Adipocyte (in vitro differentiated cells): ENCODE measurements at regions not wholly inside any gene's neighbourhood (a gene's known extent, or its start where the extent isn't known, plus 50 kb on each side); places are given as distances from the start of the nearest gene placed in this dataset.
"Not testable (repeated sequence)": the region's sequence is repeated elsewhere in the genome, so short reads cannot be mapped to it uniquely, and the experiment has no call there.

ENCODE experiments used
- DNase-seq: peaks from one replicate; pipeline ENCODE4 v3.0.0-alpha.2; 2015; ENCODE audit warnings: low read depth
- H3K27me3 ChIP-seq: replicated peaks from 2 replicates; pipeline ENCODE4 v1.7.0; 2013; ENCODE audit warnings: mild to moderate bottlenecking, low read length, moderate library complexity; ENCODE audit not compliant: control insufficient read depth, insufficient read depth
- H3K36me3 ChIP-seq: 2 replicates; pipeline ENCODE4 v1.7.0; 2013; ENCODE audit warnings: low read length, mild to moderate bottlenecking, moderate library complexity; ENCODE audit not compliant: control insufficient read depth, insufficient read depth, severe bottlenecking
- H3K4me1 ChIP-seq: 2 replicates; pipeline ENCODE4 v1.7.0; 2013; ENCODE audit warnings: mild to moderate bottlenecking, low read length, moderate library complexity; ENCODE audit not compliant: control insufficient read depth, insufficient read depth
- H3K4me3 ChIP-seq: 2 replicates; pipeline ENCODE4 v1.7.0; 2013; ENCODE audit warnings: mild to moderate bottlenecking, low read length, moderate library complexity
- H3K9ac ChIP-seq: 2 replicates; pipeline ENCODE4 v1.7.0; 2013; ENCODE audit warnings: mild to moderate bottlenecking, low read length, moderate library complexity
- H3K9me3 ChIP-seq: 2 replicates; pipeline ENCODE4 v1.7.0; 2013; ENCODE audit warnings: mild to moderate bottlenecking, low read length, moderate library complexity; ENCODE audit not compliant: control insufficient read depth

DNA sequence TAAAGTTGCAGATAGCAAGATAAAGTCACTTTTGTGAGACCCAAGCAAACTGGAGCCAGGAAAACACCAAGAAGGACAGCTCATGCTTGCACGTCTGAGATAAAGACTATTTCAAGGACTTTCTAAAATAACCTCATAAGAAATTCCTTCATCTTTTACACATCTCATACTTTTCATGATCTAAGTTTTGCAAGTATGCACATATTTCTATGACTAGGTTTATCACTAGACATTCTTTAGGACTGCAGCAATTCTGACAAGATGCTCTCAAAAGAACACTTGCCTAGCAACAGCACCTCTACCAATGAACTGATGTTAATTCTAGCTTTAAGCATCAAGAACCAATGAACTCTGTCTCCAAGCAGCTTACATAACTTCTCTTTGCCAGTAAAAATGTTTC lies 457.6 kb downstream of the SEMA3D start:
- peak; percentile 51 for DNase-seq

DNA sequence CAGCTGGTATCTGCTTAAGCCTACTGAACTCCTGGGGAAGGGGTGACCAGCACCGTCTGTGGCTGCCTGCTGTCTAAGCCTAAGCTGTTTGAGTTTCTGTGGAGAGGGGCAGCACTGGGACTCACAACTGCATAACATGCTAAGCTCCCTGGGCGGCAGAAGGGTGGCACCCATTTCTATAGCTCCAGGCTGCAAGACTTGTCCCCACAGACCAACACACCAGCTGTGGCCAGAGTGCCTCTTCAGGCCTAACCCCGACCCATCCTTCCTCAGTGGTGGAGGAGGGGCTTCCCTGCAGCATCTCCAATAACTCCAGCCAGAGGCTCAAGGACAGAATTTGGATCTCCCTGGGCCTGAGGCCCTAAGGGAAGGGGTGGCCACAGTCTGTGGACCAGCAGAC lies 464.1 kb downstream of the SEMA3D start:
- Histone ChIP-seq H3K4me1 (no peaks in the 10 kb centered on the region), H3K4me3 (no peak overlapping the region), H3K9ac (no peak overlapping the region), H3K36me3 (no peaks in the 10 kb centered on the region), H3K27me3 (no peaks in the 10 kb centered on the region), H3K9me3 (no peaks in the 10 kb centered on the region)
- DNase-seq, result no peak

More for the DNA sequence above, 457.6 kb downstream of the SEMA3D start:
- Histone ChIP-seq H3K36me3 (no peaks in the 10 kb centered on the region), H3K4me1 (no peaks in the 10 kb centered on the region), H3K27me3 (no peaks in the 10 kb centered on the region), H3K9me3 (no peaks in the 10 kb centered on the region), H3K4me3 (no peak overlapping the region), H3K9ac (no peak overlapping the region)

DNA sequence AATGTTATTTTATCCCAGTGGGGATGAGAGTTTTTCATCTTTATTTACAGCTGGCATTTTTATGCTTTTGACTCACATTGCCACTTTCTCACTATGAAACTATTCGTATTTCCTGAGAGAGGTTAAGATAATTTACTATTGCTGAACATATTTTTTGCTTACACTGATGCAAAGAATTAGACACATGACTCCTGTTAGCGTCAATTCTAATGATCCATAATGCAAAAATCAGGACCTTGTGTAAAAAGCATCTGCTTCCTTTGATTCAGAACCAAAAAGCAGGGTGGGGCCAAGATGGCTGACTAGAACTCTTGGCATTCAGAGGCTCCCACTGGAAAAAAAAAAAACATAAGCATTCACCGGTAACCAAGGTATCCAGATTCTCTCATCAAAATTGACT lies 464.8 kb downstream of the SEMA3D start:
- Histone ChIP-seq H3K36me3 (no peaks in the 10 kb centered on the region), H3K4me3 (no peak overlapping the region), H3K27me3 (no peaks in the 10 kb centered on the region), H3K9me3 (no peaks in the 10 kb centered on the region), H3K4me1 (no peaks in the 10 kb centered on the region), H3K9ac (no peak overlapping the region)
- no peak for DNase-seq

DNA sequence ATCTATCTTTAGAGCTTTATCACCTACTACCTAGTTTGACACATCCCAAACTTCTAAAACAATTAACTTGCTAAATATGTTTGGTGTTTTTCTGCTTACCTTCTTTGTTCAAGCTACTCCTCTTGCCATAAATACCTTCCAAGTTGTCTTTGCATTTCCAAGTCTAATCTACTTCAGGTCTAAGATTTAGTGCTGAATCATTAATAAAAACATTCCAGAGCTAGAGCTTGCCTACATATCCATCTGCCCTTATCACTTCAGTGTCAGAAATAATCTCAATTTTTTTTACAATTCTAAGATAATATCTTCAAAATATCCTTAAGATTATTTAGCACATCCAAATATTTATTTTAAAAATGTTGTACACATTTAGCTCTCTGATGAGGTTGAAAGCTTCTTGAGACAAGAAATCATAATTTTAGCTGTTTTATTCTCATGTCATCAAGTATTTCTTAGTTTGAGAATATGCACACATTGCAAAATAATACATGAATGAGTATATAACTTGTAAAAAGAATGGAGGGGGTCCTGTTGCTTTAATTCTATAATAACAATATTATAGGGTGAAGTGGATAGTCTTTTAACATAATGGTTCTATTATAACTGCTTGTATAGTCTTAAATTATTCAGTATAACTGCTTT lies 466.3 kb downstream of the SEMA3D start:
- no peak for DNase-seq
- Histone ChIP-seq H3K9me3 (no peaks in the 10 kb centered on the region), H3K36me3 (no peaks in the 10 kb centered on the region), H3K4me1 (no peaks in the 10 kb centered on the region), H3K4me3 (no peak overlapping the region), H3K9ac (no peak overlapping the region), H3K27me3 (no peaks in the 10 kb centered on the region)

DNA sequence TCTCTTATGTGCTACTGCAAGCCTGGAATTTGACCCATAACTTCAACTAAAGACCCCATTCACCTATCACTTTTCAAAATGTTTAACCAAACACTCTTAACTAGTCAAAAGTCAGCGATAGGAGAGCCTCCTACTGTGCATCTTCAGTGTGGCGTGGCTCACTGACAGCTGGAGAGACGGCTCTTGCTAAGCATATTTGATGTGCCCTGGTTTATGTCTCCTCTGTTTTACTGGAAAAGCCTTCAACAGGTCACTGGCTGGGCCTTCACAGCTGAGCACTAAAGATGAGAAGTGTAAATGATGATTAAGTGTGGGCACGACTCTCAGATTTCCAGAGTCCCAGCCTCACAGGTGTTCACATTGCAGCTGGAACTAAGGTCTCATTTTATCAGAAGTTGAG lies 472.1 kb downstream of the SEMA3D start:
- H3K9ac ChIP-seq, result no peak overlapping the region
- no peaks in the 10 kb centered on the region for H3K27me3 ChIP-seq
- H3K4me1 ChIP-seq, result peaks cover 5% of the 10 kb centered on the region
- H3K36me3 ChIP-seq, result no peaks in the 10 kb centered on the region
- DNase-seq, result no peak
- no peak overlapping the region for H3K4me3 ChIP-seq
- H3K9me3 ChIP-seq, result no peaks in the 10 kb centered on the region

DNA sequence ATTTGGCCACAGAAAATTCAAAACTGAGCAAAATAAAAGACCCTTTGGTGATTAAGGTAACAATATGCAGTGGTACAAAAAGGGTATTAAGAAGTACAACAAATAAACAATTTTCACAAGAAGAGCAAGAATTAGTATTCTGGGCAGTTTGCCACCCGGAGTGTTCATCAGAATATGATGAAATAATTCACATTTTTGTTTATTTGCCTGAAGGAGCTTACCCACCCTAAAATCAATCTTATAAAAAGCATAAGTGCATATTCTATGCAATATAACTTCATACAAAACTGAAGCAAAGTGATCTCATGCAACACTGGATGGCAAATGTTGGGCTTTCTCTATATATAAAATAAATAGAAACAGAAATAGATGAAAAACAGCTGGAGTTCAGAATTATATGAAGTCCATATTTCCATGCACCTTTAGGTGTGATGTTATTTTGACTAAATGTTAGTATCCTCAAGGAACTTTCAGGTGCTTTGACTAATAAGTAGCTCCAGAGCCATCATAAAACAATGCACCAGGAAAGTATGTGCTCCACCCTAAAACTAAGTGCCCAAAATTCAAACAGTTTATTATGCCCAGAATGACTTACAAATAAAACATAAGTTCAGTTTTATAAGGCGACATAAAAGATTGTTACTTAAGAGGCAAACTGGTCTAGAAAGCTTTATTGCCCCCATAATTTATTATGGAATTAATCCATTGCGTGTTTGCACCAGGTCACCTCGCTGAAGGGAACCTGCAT lies 474.3 kb downstream of the SEMA3D start:
- Histone ChIP-seq H3K9me3 (no peaks in the 10 kb centered on the region), H3K4me3 (no peak overlapping the region), H3K9ac (no peak overlapping the region), H3K4me1 (peaks cover 5% of the 10 kb centered on the region), H3K27me3 (no peaks in the 10 kb centered on the region), H3K36me3 (no peaks in the 10 kb centered on the region)
- DNase-seq, result peak; percentile 71

DNA sequence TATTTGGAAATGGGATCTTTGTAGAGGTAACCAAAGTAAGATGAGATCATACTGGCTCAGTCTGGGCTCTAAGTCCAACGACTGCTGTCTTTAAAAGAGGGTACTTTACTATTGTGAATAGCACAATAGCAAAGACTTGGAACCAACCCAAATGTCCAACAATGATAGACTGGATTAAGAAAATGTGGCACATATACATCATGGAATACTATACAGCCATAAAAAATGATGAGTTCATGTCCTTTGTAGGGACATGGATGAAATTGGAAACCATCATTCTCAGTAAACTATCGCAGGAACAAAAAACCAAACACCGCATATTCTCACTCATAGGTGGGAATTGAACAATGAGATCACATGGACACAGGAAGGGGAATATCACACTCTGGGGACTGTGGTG lies 476.3 kb downstream of the SEMA3D start:
- H3K9ac ChIP-seq, H3K4me3 ChIP-seq, H3K36me3 ChIP-seq, H3K4me1 ChIP-seq, H3K9me3 ChIP-seq, DNase-seq, H3K27me3 ChIP-seq: not testable (repeated sequence)

DNA sequence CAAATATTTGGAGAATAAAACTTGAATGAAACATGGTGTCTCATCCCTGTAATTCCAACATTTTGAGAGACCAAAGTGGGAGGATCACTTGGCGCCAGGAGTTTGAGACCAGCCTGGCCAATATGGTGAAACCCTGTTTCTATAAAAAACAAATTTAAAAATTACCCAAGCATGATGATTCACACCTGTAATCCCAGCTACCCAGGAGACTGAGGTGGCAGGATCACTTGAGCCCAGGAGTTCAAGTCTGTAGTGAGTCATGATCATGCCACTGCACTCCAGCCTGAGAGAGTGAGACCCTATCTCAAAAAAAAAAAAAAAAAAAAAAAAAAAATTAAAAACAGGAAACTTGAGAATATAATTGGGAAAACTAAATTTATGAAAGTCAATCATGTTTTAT lies 481.1 kb downstream of the SEMA3D start:
- Histone ChIP-seq H3K27me3 (no peaks in the 10 kb centered on the region), H3K36me3 (no peaks in the 10 kb centered on the region), H3K9me3 (no peaks in the 10 kb centered on the region), H3K4me1 (no peaks in the 10 kb centered on the region), H3K4me3 (no peak overlapping the region), H3K9ac (no peak overlapping the region)
- DNase-seq, result no peak

DNA sequence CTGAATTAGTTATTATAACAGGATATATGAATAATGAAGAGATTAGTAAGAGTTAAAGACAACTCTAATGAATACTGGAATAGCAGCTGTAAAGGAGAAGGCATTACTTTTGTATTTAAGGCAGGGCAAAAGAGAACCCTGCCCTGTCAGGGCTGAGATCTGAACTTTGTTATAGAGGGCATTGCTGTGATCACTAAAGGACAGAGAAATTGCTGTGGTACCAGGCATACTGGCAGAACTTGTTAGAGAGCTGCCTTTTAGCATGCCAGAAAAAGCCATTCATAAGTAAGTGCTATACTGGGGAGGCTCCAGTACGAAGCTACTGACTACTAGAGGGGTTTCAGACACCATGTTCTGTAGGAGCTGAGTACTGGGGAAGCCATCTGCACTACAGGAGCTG lies 481.8 kb downstream of the SEMA3D start:
- Histone ChIP-seq H3K27me3 (no peaks in the 10 kb centered on the region), H3K9me3 (no peaks in the 10 kb centered on the region), H3K9ac (no peak overlapping the region), H3K36me3 (no peaks in the 10 kb centered on the region), H3K4me3 (no peak overlapping the region), H3K4me1 (no peaks in the 10 kb centered on the region)
- DNase-seq, result no peak

DNA sequence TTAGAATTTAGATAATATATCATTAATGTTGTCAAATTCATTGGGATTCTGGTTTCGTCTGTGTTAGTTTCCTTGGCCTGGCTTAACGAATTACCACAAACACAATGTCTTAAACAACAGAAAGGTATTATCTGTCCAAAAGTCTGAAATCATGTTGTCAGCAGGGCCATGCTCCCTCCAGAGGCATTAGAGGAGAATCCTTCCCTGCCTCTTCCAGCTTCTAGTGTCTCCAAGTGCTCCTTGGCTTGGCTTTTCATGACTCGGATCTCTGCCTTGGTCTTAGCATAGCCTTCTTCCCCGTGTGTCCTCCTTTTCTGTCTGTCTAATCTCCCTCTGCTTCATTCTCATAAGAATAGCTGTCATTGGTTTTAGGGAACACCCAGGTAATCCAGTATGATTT lies 482.5 kb downstream of the SEMA3D start:
- Histone ChIP-seq H3K4me3 (no peak overlapping the region), H3K9ac (no peak overlapping the region), H3K4me1 (no peaks in the 10 kb centered on the region), H3K9me3 (no peaks in the 10 kb centered on the region), H3K27me3 (no peaks in the 10 kb centered on the region), H3K36me3 (no peaks in the 10 kb centered on the region)
- DNase-seq, result no peak

DNA sequence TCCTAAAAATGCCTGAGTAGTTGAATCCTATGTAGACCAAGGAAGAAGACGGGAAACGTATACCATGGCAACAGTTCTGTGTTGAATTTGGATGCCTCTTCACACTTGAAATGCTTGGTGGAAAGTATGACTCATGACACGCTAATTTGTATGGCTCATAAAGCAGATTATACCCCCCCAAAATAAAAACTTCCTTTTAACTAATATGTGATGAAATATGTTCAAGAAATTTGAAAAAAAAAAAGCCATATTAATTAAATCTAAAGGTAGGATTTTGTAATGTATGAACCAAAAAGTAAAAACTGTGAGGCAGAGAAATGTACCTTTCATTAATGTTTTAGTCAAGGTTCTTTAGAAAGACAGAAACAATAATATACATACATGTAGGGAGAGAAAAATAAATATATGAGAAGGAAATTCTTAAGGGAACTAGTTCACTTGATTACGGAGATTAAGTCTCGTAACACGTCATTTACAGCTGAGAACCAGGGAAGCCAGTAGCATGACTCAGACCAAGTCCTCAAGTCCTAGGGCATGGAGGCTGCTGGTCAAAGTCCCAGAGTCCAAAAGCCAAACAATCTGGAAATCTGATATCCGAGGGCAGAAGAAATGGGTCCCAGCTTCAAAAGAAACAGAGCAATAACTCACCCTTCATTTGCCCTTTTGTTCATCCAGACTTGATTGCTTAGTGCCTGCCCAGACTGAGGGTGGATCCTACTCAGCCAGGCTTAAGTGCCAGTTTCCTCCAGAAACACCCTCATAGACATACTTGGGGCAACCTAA lies 485.1 kb downstream of the SEMA3D start:
- H3K36me3 ChIP-seq, result no peaks in the 10 kb centered on the region
- peak; percentile 86 for DNase-seq

More for the DNA sequence above, 485.1 kb downstream of the SEMA3D start:
- no peaks in the 10 kb centered on the region for H3K27me3 ChIP-seq
- H3K4me1 ChIP-seq, result peaks cover 10% of the 10 kb centered on the region
- no peak overlapping the region for H3K4me3 ChIP-seq
- no peaks in the 10 kb centered on the region for H3K9me3 ChIP-seq
- no peak overlapping the region for H3K9ac ChIP-seq
